SK-N-SH (cell line): ENCODE measurements at regions not wholly inside any gene's neighbourhood (a gene's known extent, or its start where the extent isn't known, plus 50 kb on each side); places are given as distances from the start of the nearest gene placed in this dataset.

ENCODE experiments used
- CTCF ChIA-PET: fragments of 300-600, 350-600 bp; formaldehyde crosslinking; extraction: SDS; loops from one replicate; lab custom pipeline; 2021; lab: Yijun Ruan, JAX
- POLR2A ChIA-PET: fragments of 350-600 bp; sonication (Branson Sonifier 250); formaldehyde crosslinking; extraction: SDS; loops from one replicate; lab custom pipeline; 2020; ENCODE audit warnings: antibody characterized with exemption, inconsistent platforms; lab: Yijun Ruan, JAX
- DNase-seq: peaks from one replicate; pipeline ENCODE4 v3.0.0; 2012
- H2AFZ ChIP-seq: fragments of 200-600 bp; sonication (generic); 2 replicates; pipeline ENCODE4 v1.8.1; 2016; ENCODE audit warnings: antibody characterized with exemption, mild to moderate bottlenecking, low read depth
- H3F3A ChIP-seq: fragments of 200-600 bp; sonication (generic); replicated peaks from 2 replicates; pipeline ENCODE3; 2016; ENCODE audit warnings: antibody characterized with exemption, mild to moderate bottlenecking; ENCODE audit not compliant: insufficient read depth
- H3K27ac ChIP-seq, 2 experiments: fragments of 200-500 bp in 1 of 2; fragments of 200-600 bp in 1 of 2; sonication (Bioruptor generic) in 1 of 2; sonication (generic), shearing (Covaris generic) in 1 of 2; 2 replicates each; pipeline versions ENCODE4 v1.5.1 to v1.6.1; 2014 to 2016; ENCODE audit warnings: low read depth in 2 of 2, inconsistent platforms in 1 of 2, low read length in 1 of 2, mild to moderate bottlenecking in 1 of 2, mixed read lengths in 1 of 2
- H3K27me3 ChIP-seq: fragments of 200-600 bp; sonication (generic), shearing (Covaris generic); 2 replicates; pipeline ENCODE4 v1.6.1; 2016; ENCODE audit warnings: mixed run types; ENCODE audit not compliant: insufficient read depth
- H3K36me3 ChIP-seq, 2 experiments: fragments of 200-500 bp in 1 of 2; fragments of 200-600 bp in 1 of 2; sonication (Bioruptor generic) in 1 of 2; sonication (generic) in 1 of 2; replicated peaks in 1 of 2; 2 replicates each; pipeline versions ENCODE3 to v1.5.1; 2014 to 2016; ENCODE audit warnings: low read length in 1 of 2, mild to moderate bottlenecking in 1 of 2; ENCODE audit not compliant: insufficient read depth in 2 of 2, control insufficient read depth in 1 of 2
- H3K4me1 ChIP-seq, 2 experiments: fragments of 200-500 bp in 1 of 2; fragments of 200-600 bp in 1 of 2; sonication (Bioruptor generic) in 1 of 2; sonication (generic), shearing (Covaris generic) in 1 of 2; 2 replicates each; pipeline versions ENCODE4 v1.5.1 to v1.6.1; 2014 to 2016; ENCODE audit warnings: low read depth in 1 of 2, low read length in 1 of 2, mixed run types in 1 of 2; ENCODE audit not compliant: insufficient read depth in 2 of 2, control insufficient read depth in 1 of 2
- H3K4me2 ChIP-seq: fragments of 200-600 bp; sonication (generic), shearing (Covaris generic); 2 replicates; pipeline ENCODE4 v1.6.1; 2017; ENCODE audit warnings: mixed run types
- H3K4me3 ChIP-seq, 2 experiments: fragments of 200-500 bp in 1 of 2; fragments of 200-600 bp in 1 of 2; sonication (Bioruptor generic) in 1 of 2; sonication (generic), shearing (Covaris generic) in 1 of 2; 2 replicates each; pipeline versions ENCODE4 v1.5.1 to v1.8.1; 2014 to 2016; ENCODE audit warnings: low read depth in 2 of 2, inconsistent platforms in 1 of 2, low read length in 1 of 2, mild to moderate bottlenecking in 1 of 2, mixed read lengths in 1 of 2, moderate library complexity in 1 of 2
- H3K79me2 ChIP-seq: fragments of 200-600 bp; sonication (generic); 2 replicates; pipeline ENCODE4 v1.8.1; 2017; ENCODE audit warnings: mild to moderate bottlenecking; ENCODE audit not compliant: insufficient read depth
- H3K9ac ChIP-seq: fragments of 200-600 bp; sonication (generic); 2 replicates; pipeline ENCODE4 v1.6.1; 2017; ENCODE audit warnings: mixed run types
- H3K9me2 ChIP-seq: fragments of 200-600 bp; sonication (generic); 2 replicates; pipeline ENCODE4 v1.6.1; 2017; ENCODE audit warnings: mixed run types
- H3K9me3 ChIP-seq: fragments of 200-600 bp; sonication (generic); 2 replicates; pipeline ENCODE4 v1.6.1; 2017; ENCODE audit warnings: mixed run types, mild to moderate bottlenecking, moderate library complexity
- H4K20me1 ChIP-seq: fragments of 200-600 bp; sonication (generic); 2 replicates; pipeline ENCODE4 v1.6.1; 2017; ENCODE audit warnings: mild to moderate bottlenecking, mixed run types; ENCODE audit not compliant: insufficient read depth
- CHD2 ChIP-seq: fragments of 150-350 bp; IDR thresholded peaks from 2 replicates; pipeline ENCODE4 v1.6.1; 2018; ENCODE audit warnings: low read length; ENCODE audit not compliant: partially characterized antibody
- ELF1 ChIP-seq: IDR thresholded peaks from 2 replicates; pipeline ENCODE4 v1.4.0; 2012
- EP300 ChIP-seq, 2 experiments: IDR thresholded peaks; 2 replicates each; pipeline versions ENCODE4 v1.4.0 to v1.6.1; 2012; ENCODE audit warnings: borderline replicate concordance in 1 of 2, low read depth in 1 of 2, low read length in 1 of 2
- EZH2phosphoT487 ChIP-seq: fragments of 200-600 bp; sonication (generic); IDR thresholded peaks from 2 replicates; pipeline ENCODE4 v1.6.1; 2017; ENCODE audit warnings: low read depth, mixed run types, mild to moderate bottlenecking, antibody characterized with exemption, moderate library complexity, borderline replicate concordance
- FOSL2 ChIP-seq: IDR thresholded peaks from 2 replicates; pipeline ENCODE4 v1.4.0; 2012; ENCODE audit warnings: low read depth, mild to moderate bottlenecking, moderate library complexity, borderline replicate concordance
- GABPA ChIP-seq: IDR thresholded peaks from 2 replicates; pipeline ENCODE4 v1.4.0; 2012; ENCODE audit warnings: low read depth, mild to moderate bottlenecking
- GATA2 ChIP-seq: sonication (generic); formaldehyde crosslinking; IDR thresholded peaks from 2 replicates; pipeline ENCODE4 v1.5.0; 2020; ENCODE audit warnings: mild to moderate bottlenecking, missing genetic modification reagents
- JUND ChIP-seq: IDR thresholded peaks from 2 replicates; pipeline ENCODE4 v1.4.0; 2012
- NFIC ChIP-seq: IDR thresholded peaks from 2 replicates; pipeline ENCODE4 v1.4.0; 2012; ENCODE audit warnings: borderline replicate concordance
- NRF1 ChIP-seq: IDR thresholded peaks from 2 replicates; pipeline ENCODE4 v1.6.1; 2012; ENCODE audit warnings: low read depth, mild to moderate bottlenecking, low read length
- POLR2AphosphoS5 ChIP-seq: IDR thresholded peaks from 2 replicates; pipeline ENCODE4 v1.6.1; 2012; ENCODE audit warnings: low read depth, low read length
- RCOR1 ChIP-seq: fragments of 150-350 bp; IDR thresholded peaks from 2 replicates; pipeline ENCODE4 v1.6.1; 2017; ENCODE audit warnings: antibody characterized with exemption, low read length
- RFX5 ChIP-seq: IDR thresholded peaks from 2 replicates; pipeline ENCODE4 v1.6.1; 2012; ENCODE audit warnings: mild to moderate bottlenecking, improper control_type of control experiment, low read length
- TAF1 ChIP-seq: IDR thresholded peaks from 2 replicates; pipeline ENCODE4 v1.6.1; 2012; ENCODE audit warnings: low read depth, mild to moderate bottlenecking, low read length, moderate library complexity, borderline replicate concordance
- TCF12 ChIP-seq: IDR thresholded peaks from 2 replicates; pipeline ENCODE4 v1.4.0; 2012
- YY1 ChIP-seq: IDR thresholded peaks from 2 replicates; pipeline ENCODE4 v1.4.0; 2012; ENCODE audit warnings: low read depth, mild to moderate bottlenecking
- WGBS: methylation state at CpG from one replicate; pipeline ENCODE4 v1.1.6; 2017; ENCODE audit warnings: low lambda C conversion rate; 5-methylcytosine and 5-hydroxymethylcytosine counted together
- TF ChIP-seq, protein P1 (sequence below): fragments of 200-600 bp; sonication (generic); IDR thresholded peaks from 2 replicates; pipeline ENCODE4 v1.6.1; 2017; ENCODE audit warnings: antibody characterized with exemption, mild to moderate bottlenecking, moderate library complexity
- TF ChIP-seq, protein P2 (sequence below): IDR thresholded peaks from 2 replicates; pipeline ENCODE4 v1.6.1; 2012; ENCODE audit warnings: mild to moderate bottlenecking, low read depth, low read length, moderate library complexity
- TF ChIP-seq, protein P3 (sequence below): IDR thresholded peaks from 2 replicates; pipeline ENCODE4 v1.4.0; 2012; ENCODE audit warnings: low read depth, borderline replicate concordance
- TF ChIP-seq, protein P4 (sequence below): fragments of 150-350 bp; IDR thresholded peaks from 2 replicates; pipeline ENCODE4 v1.6.1; 2016; ENCODE audit warnings: mild to moderate bottlenecking, low read depth, low read length

DNA sequence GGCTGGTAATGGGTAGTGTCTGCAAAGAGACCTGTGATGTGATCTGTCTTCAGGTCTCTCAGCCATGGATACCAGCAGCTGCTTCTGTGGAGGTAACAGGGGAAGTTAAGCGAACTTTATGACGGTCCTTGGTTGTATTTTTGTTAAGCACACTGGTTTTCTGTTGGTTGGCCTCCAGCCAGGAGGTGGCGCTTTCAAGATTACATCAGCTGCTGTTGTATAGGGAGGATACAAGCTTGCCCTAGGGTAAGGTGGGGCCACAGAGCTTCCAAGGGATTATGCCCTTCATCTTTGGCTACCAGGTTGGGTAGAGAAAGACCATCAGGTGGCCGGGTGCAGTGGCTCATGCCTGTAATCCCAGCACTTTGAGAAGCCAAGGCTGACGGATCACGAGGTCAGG is 834.2 kb upstream of the GALNTL6 start:
- POLR2A ChIA-PET = no interaction called here
- no peaks in the 10 kb centered on the region for H3K27me3 ChIP-seq

More for the DNA sequence above, 834.2 kb upstream of the GALNTL6 start:
- no peaks in the 10 kb centered on the region for H3K36me3 ChIP-seq
- no peak overlapping the region for H3K4me3 ChIP-seq
- WGBS = 44% methylated on average over 6 of the region's 6 CpGs
- DNase-seq = no peak
- H2AFZ ChIP-seq = no peak overlapping the region
- H3K4me1 ChIP-seq = no peaks in the 10 kb centered on the region
- H3K9me2 ChIP-seq = no peaks in the 10 kb centered on the region
- H4K20me1 ChIP-seq = no peaks in the 10 kb centered on the region
- no peak overlapping the region for H3K9ac ChIP-seq
- no peaks in the 10 kb centered on the region for H3K79me2 ChIP-seq
- no peaks in the 10 kb centered on the region for H3F3A ChIP-seq
- no peak overlapping the region for H3K4me2 ChIP-seq
- H3K9me3 ChIP-seq = no peaks in the 10 kb centered on the region
- CTCF ChIA-PET = no interaction called here
- H3K27ac ChIP-seq = no peak overlapping the region
- TF ChIP-seq GATA2 (CRISPR knock-in tag) (no peak), EZH2phosphoT487 (no peak), RCOR1 (no peak), POLR2AphosphoS5 (no peak), NRF1 (no peak), TAF1 (no peak), RFX5 (no peak), FOSL2 (no peak), TCF12 (no peak), CHD2 (no peak), JUND (no peak), GABPA (no peak), NFIC (no peak), EP300 (IDR thresholded peaks at IDR 0.05; ENCODE audit: borderline replicate concordance in 1 of 2, low read depth in 1 of 2, low read length in 1 of 2) (no peak), ELF1 (no peak), YY1 (no peak)
- TF ChIP-seq, protein P1, sequence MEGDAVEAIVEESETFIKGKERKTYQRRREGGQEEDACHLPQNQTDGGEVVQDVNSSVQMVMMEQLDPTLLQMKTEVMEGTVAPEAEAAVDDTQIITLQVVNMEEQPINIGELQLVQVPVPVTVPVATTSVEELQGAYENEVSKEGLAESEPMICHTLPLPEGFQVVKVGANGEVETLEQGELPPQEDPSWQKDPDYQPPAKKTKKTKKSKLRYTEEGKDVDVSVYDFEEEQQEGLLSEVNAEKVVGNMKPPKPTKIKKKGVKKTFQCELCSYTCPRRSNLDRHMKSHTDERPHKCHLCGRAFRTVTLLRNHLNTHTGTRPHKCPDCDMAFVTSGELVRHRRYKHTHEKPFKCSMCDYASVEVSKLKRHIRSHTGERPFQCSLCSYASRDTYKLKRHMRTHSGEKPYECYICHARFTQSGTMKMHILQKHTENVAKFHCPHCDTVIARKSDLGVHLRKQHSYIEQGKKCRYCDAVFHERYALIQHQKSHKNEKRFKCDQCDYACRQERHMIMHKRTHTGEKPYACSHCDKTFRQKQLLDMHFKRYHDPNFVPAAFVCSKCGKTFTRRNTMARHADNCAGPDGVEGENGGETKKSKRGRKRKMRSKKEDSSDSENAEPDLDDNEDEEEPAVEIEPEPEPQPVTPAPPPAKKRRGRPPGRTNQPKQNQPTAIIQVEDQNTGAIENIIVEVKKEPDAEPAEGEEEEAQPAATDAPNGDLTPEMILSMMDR = no peak
- TF ChIP-seq, protein P2, sequence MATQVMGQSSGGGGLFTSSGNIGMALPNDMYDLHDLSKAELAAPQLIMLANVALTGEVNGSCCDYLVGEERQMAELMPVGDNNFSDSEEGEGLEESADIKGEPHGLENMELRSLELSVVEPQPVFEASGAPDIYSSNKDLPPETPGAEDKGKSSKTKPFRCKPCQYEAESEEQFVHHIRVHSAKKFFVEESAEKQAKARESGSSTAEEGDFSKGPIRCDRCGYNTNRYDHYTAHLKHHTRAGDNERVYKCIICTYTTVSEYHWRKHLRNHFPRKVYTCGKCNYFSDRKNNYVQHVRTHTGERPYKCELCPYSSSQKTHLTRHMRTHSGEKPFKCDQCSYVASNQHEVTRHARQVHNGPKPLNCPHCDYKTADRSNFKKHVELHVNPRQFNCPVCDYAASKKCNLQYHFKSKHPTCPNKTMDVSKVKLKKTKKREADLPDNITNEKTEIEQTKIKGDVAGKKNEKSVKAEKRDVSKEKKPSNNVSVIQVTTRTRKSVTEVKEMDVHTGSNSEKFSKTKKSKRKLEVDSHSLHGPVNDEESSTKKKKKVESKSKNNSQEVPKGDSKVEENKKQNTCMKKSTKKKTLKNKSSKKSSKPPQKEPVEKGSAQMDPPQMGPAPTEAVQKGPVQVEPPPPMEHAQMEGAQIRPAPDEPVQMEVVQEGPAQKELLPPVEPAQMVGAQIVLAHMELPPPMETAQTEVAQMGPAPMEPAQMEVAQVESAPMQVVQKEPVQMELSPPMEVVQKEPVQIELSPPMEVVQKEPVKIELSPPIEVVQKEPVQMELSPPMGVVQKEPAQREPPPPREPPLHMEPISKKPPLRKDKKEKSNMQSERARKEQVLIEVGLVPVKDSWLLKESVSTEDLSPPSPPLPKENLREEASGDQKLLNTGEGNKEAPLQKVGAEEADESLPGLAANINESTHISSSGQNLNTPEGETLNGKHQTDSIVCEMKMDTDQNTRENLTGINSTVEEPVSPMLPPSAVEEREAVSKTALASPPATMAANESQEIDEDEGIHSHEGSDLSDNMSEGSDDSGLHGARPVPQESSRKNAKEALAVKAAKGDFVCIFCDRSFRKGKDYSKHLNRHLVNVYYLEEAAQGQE = no peak
- TF ChIP-seq, protein P3, sequence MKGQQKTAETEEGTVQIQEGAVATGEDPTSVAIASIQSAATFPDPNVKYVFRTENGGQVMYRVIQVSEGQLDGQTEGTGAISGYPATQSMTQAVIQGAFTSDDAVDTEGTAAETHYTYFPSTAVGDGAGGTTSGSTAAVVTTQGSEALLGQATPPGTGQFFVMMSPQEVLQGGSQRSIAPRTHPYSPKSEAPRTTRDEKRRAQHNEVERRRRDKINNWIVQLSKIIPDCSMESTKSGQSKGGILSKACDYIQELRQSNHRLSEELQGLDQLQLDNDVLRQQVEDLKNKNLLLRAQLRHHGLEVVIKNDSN = no peak
- TF ChIP-seq, protein P4, sequence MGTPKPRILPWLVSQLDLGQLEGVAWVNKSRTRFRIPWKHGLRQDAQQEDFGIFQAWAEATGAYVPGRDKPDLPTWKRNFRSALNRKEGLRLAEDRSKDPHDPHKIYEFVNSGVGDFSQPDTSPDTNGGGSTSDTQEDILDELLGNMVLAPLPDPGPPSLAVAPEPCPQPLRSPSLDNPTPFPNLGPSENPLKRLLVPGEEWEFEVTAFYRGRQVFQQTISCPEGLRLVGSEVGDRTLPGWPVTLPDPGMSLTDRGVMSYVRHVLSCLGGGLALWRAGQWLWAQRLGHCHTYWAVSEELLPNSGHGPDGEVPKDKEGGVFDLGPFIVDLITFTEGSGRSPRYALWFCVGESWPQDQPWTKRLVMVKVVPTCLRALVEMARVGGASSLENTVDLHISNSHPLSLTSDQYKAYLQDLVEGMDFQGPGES = no peak
- TF ChIP-seq, all 33 proteins: peak for 0
